ENCODE measurements at regions not wholly inside any gene's neighbourhood (a gene's known extent, or its start where the extent isn't known, plus 50 kb on each side); places are given as distances from the start of the nearest gene placed in this dataset.

- H3K4me1 Mint-ChIP-seq, result no peaks in the 10 kb centered on the region
- H3K9me3 Mint-ChIP-seq, result no peaks in the 10 kb centered on the region
- ATAC-seq (ENCODE audit: low read depth), result no peak
- DNase-seq (ENCODE audit: low spot score in 2 of 2), result no peak
- H3K4me3 Mint-ChIP-seq, result no peak overlapping the region
- no peak overlapping the region for H3K27ac Mint-ChIP-seq
- H3K27me3 Mint-ChIP-seq, result no peaks in the 10 kb centered on the region
- H3K36me3 Mint-ChIP-seq, result no peaks in the 10 kb centered on the region
These were observed 366.6 kb downstream of the GBE1 start for GRCh38 chr3:81394651-81395524.

GRCh38 chr3:81393251-81393650 is 368.2 kb downstream of the GBE1 start:
- Mint-ChIP-seq H3K4me3 (no peak overlapping the region), H3K4me1 (no peaks in the 10 kb centered on the region), H3K36me3 (no peaks in the 10 kb centered on the region), H3K27ac (no peak overlapping the region), H3K9me3 (no peaks in the 10 kb centered on the region), H3K27me3 (no peaks in the 10 kb centered on the region)
- ATAC-seq (ENCODE audit: low read depth), result no peak
- DNase-seq (ENCODE audit: low spot score in 2 of 2), result no peak

GRCh38 chr3:81390796-81391195 is 370.6 kb downstream of the GBE1 start:
- Mint-ChIP-seq H3K4me3 (no peak overlapping the region), H3K27ac (no peak overlapping the region), H3K4me1 (no peaks in the 10 kb centered on the region), H3K27me3 (no peaks in the 10 kb centered on the region), H3K36me3 (no peaks in the 10 kb centered on the region), H3K9me3 (peaks cover 1% of the 10 kb centered on the region)
- DNase-seq (ENCODE audit: low spot score in 2 of 2), result no peak
- no peak for ATAC-seq (ENCODE audit: low read depth)

GRCh38 chr3:81388191-81388590 is 373.3 kb downstream of the GBE1 start:
- DNase-seq (ENCODE audit: low spot score in 2 of 2) (no peak), ATAC-seq (ENCODE audit: low read depth) (no peak)
- Mint-ChIP-seq H3K9me3 (peaks cover 1% of the 10 kb centered on the region), H3K4me1 (no peaks in the 10 kb centered on the region), H3K27me3 (no peaks in the 10 kb centered on the region), H3K27ac (no peak overlapping the region), H3K4me3 (no peak overlapping the region), H3K36me3 (no peaks in the 10 kb centered on the region)

GRCh38 chr3:81382470-81382869 is 379.0 kb downstream of the GBE1 start:
- Mint-ChIP-seq H3K4me1 (no peaks in the 10 kb centered on the region), H3K36me3 (no peaks in the 10 kb centered on the region), H3K27me3 (no peaks in the 10 kb centered on the region), H3K9me3 (peaks cover 6% of the 10 kb centered on the region), H3K4me3 (no peak overlapping the region), H3K27ac (no peak overlapping the region)
- DNase-seq (ENCODE audit: low spot score in 2 of 2) (no peak), ATAC-seq (ENCODE audit: low read depth) (no peak)

GRCh38 chr3:81380234-81380633 is 381.2 kb downstream of the GBE1 start:
- Mint-ChIP-seq H3K4me3 (no peak overlapping the region), H3K36me3 (no peaks in the 10 kb centered on the region), H3K4me1 (no peaks in the 10 kb centered on the region), H3K27ac (no peak overlapping the region), H3K27me3 (no peaks in the 10 kb centered on the region), H3K9me3 (peaks cover 5% of the 10 kb centered on the region)
- no peak for DNase-seq (ENCODE audit: low spot score in 2 of 2)
- ATAC-seq (ENCODE audit: low read depth), result no peak

GRCh38 chr3:81378552-81379293 is 382.7 kb downstream of the GBE1 start:
- ATAC-seq (ENCODE audit: low read depth) (no peak), DNase-seq (ENCODE audit: low spot score in 2 of 2) (no peak)
- Mint-ChIP-seq H3K27me3 (no peaks in the 10 kb centered on the region), H3K4me1 (no peaks in the 10 kb centered on the region), H3K27ac (no peak overlapping the region), H3K36me3 (no peaks in the 10 kb centered on the region), H3K4me3 (no peak overlapping the region), H3K9me3 (peaks cover 5% of the 10 kb centered on the region)

- ATAC-seq (ENCODE audit: low read depth), result no peak
- Mint-ChIP-seq H3K4me1 (no peaks in the 10 kb centered on the region), H3K27ac (no peak overlapping the region), H3K36me3 (no peaks in the 10 kb centered on the region), H3K9me3 (peaks cover 5% of the 10 kb centered on the region), H3K4me3 (no peak overlapping the region), H3K27me3 (no peaks in the 10 kb centered on the region)
- no peak for DNase-seq (ENCODE audit: low spot score in 2 of 2)
These were observed 385.5 kb downstream of the GBE1 start for GRCh38 chr3:81375921-81376320.

- DNase-seq (ENCODE audit: low spot score in 2 of 2), result no peak
- no peak overlapping the region for H3K4me3 Mint-ChIP-seq
- H3K27ac Mint-ChIP-seq, result no peak overlapping the region
- no peak for ATAC-seq (ENCODE audit: low read depth)
- H3K27me3 Mint-ChIP-seq, result no peaks in the 10 kb centered on the region
- no peaks in the 10 kb centered on the region for H3K9me3 Mint-ChIP-seq
- no peaks in the 10 kb centered on the region for H3K36me3 Mint-ChIP-seq
- no peaks in the 10 kb centered on the region for H3K4me1 Mint-ChIP-seq
These were observed 397.0 kb downstream of the GBE1 start for GRCh38 chr3:81364411-81364810.

- no peak overlapping the region for H3K4me3 Mint-ChIP-seq
- ATAC-seq (ENCODE audit: low read depth) (no peak), DNase-seq (ENCODE audit: low spot score in 2 of 2) (no peak)
- no peaks in the 10 kb centered on the region for H3K9me3 Mint-ChIP-seq
- H3K36me3 Mint-ChIP-seq, result no peaks in the 10 kb centered on the region
- no peaks in the 10 kb centered on the region for H3K4me1 Mint-ChIP-seq
- no peak overlapping the region for H3K27ac Mint-ChIP-seq
- no peaks in the 10 kb centered on the region for H3K27me3 Mint-ChIP-seq
These were observed 397.6 kb downstream of the GBE1 start for GRCh38 chr3:81363816-81364215.

GRCh38 chr3:81354119-81354518 is 407.3 kb downstream of the GBE1 start:
- ATAC-seq (ENCODE audit: low read depth), result no peak
- no peaks in the 10 kb centered on the region for H3K4me1 Mint-ChIP-seq

GRCh38 chr3:81352867-81353266 is 408.6 kb downstream of the GBE1 start:
- Mint-ChIP-seq H3K36me3 (no peaks in the 10 kb centered on the region), H3K27ac (no peak overlapping the region), H3K27me3 (no peaks in the 10 kb centered on the region), H3K4me1 (no peaks in the 10 kb centered on the region), H3K9me3 (peaks cover 1% of the 10 kb centered on the region), H3K4me3 (no peak overlapping the region)
- DNase-seq (ENCODE audit: low spot score in 2 of 2) (no peak), ATAC-seq (ENCODE audit: low read depth) (no peak)

More at GRCh38 chr3:81354119-81354518, 407.3 kb downstream of the GBE1 start:
- Mint-ChIP-seq H3K4me3 (no peak overlapping the region), H3K27me3 (no peaks in the 10 kb centered on the region), H3K36me3 (no peaks in the 10 kb centered on the region), H3K9me3 (peaks cover 1% of the 10 kb centered on the region), H3K27ac (no peak overlapping the region)
- no peak for DNase-seq (ENCODE audit: low spot score in 2 of 2)

GRCh38 chr3:81349816-81350340 is 411.6 kb downstream of the GBE1 start:
- no peaks in the 10 kb centered on the region for H3K36me3 Mint-ChIP-seq
- DNase-seq (ENCODE audit: low spot score in 2 of 2) (no peak), ATAC-seq (ENCODE audit: low read depth) (no peak)
- H3K9me3 Mint-ChIP-seq, result peaks cover 2% of the 10 kb centered on the region
- no peak overlapping the region for H3K27ac Mint-ChIP-seq
- no peaks in the 10 kb centered on the region for H3K4me1 Mint-ChIP-seq
- no peak overlapping the region for H3K4me3 Mint-ChIP-seq
- H3K27me3 Mint-ChIP-seq, result no peaks in the 10 kb centered on the region

GRCh38 chr3:81339040-81339845 is 422.2 kb downstream of the GBE1 start:
- DNase-seq (ENCODE audit: low spot score in 2 of 2) (no peak), ATAC-seq (ENCODE audit: low read depth) (no peak)
- H3K36me3 Mint-ChIP-seq, result no peaks in the 10 kb centered on the region
- H3K4me1 Mint-ChIP-seq, result no peaks in the 10 kb centered on the region
- no peak overlapping the region for H3K4me3 Mint-ChIP-seq
- H3K27me3 Mint-ChIP-seq, result no peaks in the 10 kb centered on the region
- H3K27ac Mint-ChIP-seq, result no peak overlapping the region
- peaks cover 1% of the 10 kb centered on the region for H3K9me3 Mint-ChIP-seq
